ENCODE measurements at regions not wholly inside any gene's neighbourhood (a gene's known extent, or its start where the extent isn't known, plus 50 kb on each side); places are given as distances from the start of the nearest gene placed in this dataset.

DNA sequence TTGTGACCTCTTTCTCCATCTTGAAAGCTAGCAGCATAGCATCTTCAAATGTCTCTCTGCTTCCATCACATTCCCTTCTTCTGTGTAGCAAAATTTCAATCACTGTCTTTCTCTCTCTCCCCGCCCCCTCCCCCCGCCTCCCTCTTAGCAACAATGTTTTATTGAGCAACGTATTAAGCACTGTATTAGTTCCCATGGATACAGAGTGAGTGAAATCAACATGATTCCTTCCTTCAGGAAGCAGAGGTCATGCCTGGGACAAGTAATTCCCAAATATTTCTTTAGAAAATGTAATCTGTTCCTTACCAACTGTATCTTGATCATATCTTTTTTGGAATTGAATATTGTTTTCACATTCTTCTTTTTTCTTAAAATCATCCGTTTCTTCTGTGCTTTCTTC is 373.7 kb upstream of the NECTIN3 start:
- TF ChIP-seq, protein P1, sequence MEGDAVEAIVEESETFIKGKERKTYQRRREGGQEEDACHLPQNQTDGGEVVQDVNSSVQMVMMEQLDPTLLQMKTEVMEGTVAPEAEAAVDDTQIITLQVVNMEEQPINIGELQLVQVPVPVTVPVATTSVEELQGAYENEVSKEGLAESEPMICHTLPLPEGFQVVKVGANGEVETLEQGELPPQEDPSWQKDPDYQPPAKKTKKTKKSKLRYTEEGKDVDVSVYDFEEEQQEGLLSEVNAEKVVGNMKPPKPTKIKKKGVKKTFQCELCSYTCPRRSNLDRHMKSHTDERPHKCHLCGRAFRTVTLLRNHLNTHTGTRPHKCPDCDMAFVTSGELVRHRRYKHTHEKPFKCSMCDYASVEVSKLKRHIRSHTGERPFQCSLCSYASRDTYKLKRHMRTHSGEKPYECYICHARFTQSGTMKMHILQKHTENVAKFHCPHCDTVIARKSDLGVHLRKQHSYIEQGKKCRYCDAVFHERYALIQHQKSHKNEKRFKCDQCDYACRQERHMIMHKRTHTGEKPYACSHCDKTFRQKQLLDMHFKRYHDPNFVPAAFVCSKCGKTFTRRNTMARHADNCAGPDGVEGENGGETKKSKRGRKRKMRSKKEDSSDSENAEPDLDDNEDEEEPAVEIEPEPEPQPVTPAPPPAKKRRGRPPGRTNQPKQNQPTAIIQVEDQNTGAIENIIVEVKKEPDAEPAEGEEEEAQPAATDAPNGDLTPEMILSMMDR (IDR thresholded peaks at IDR 0.05): no peak
- no peak for TF ChIP-seq POLR2A (IDR thresholded peaks at IDR 0.05)

Measured in Peyer's patch (tissue), 4 donors.